GM23248 (cell line): ENCODE measurements at regions not wholly inside any gene's neighbourhood (a gene's known extent, or its start where the extent isn't known, plus 50 kb on each side); places are given as distances from the start of the nearest gene placed in this dataset.

ENCODE experiments used
- EZH2 ChIP-seq: fragments of 200-600 bp; sonication (generic); IDR thresholded peaks from 2 replicates; pipeline ENCODE4 v1.6.1; 2018; ENCODE audit warnings: antibody characterized with exemption, mild to moderate bottlenecking; ENCODE audit not compliant: insufficient read depth, poor library complexity, severe bottlenecking
- EZH2phosphoT487 ChIP-seq: fragments of 200-600 bp; sonication (generic); IDR thresholded peaks from 2 replicates; pipeline ENCODE4 v1.6.1; 2018; ENCODE audit warnings: antibody characterized with exemption, moderate library complexity, mild to moderate bottlenecking, low read depth; ENCODE audit not compliant: insufficient read depth

- no peak for TF ChIP-seq EZH2phosphoT487
- TF ChIP-seq EZH2 = no peak
Measured at GRCh38 chrX:7500386-7500785, 342.6 kb upstream of the VCX start.
